Left kidney (tissue), 1 donor: ENCODE measurements at regions not wholly inside any gene's neighbourhood (a gene's known extent, or its start where the extent isn't known, plus 50 kb on each side); places are given as distances from the start of the nearest gene placed in this dataset.
"Not testable (repeated sequence)": the region's sequence is repeated elsewhere in the genome, so short reads cannot be mapped to it uniquely, and the experiment has no call there.

Experiments used
- DNase-seq: peaks from one replicate; pipeline ENCODE4 v3.0.0-alpha.2; 2013

GRCh38 chr22:48494968-48495750, 1332.5 kb downstream of the BRD1 start:
- no peak for DNase-seq

- DNase-seq = no peak
Measured at GRCh38 chr22:48494256-48494967, 1333.3 kb downstream of the BRD1 start.

GRCh38 chr22:48493733-48494132, 1333.9 kb downstream of the BRD1 start:
- DNase-seq = no peak

- DNase-seq = peak; percentile 73
Measured at GRCh38 chr22:48492366-48493320, 1335.0 kb downstream of the BRD1 start.

- no peak for DNase-seq
Measured at GRCh38 chr22:48491451-48491941, 1336.2 kb downstream of the BRD1 start.

- DNase-seq = no peak
Measured at GRCh38 chr22:48490500-48491411, 1336.9 kb downstream of the BRD1 start.

- no peak for DNase-seq
Measured at GRCh38 chr22:48489551-48490499, 1337.8 kb downstream of the BRD1 start.

- no peak for DNase-seq
Measured at GRCh38 chr22:48488611-48489511, 1338.8 kb downstream of the BRD1 start.

- DNase-seq = no peak
Measured at GRCh38 chr22:48488149-48488551, 1339.5 kb downstream of the BRD1 start.

GRCh38 chr22:48486558-48486957, 1341.1 kb downstream of the BRD1 start:
- DNase-seq = no peak

GRCh38 chr22:48486134-48486532, 1341.5 kb downstream of the BRD1 start:
- DNase-seq = no peak

- no peak for DNase-seq
Measured at GRCh38 chr22:48485149-48486133, 1342.2 kb downstream of the BRD1 start.

GRCh38 chr22:48483764-48484528, 1343.7 kb downstream of the BRD1 start:
- DNase-seq = no peak

- DNase-seq = no peak
Measured at GRCh38 chr22:48482771-48483170, 1344.9 kb downstream of the BRD1 start.

- not testable (repeated sequence) for DNase-seq
Measured at GRCh38 chr22:48482198-48482597, 1345.5 kb downstream of the BRD1 start.

- no peak for DNase-seq
Measured at GRCh38 chr22:48481748-48482147, 1345.9 kb downstream of the BRD1 start.
